Panc1 (cell line): ENCODE measurements at regions not wholly inside any gene's neighbourhood (a gene's known extent, or its start where the extent isn't known, plus 50 kb on each side); places are given as distances from the start of the nearest gene placed in this dataset.

ENCODE experiments used
- ATAC-seq: fragments of 200-7000 bp; cut with Tn5 transposase; 2 replicates; pipeline ENCODE4 v1.9.1; 2020; ENCODE audit warnings: mild to moderate bottlenecking, moderate library complexity
- BruUV-seq: library from RNA; stranded (reverse); fragments of 400-500 nt; replicated peaks from 2 replicates; lab custom pipeline; 2021; lab: Mats Ljungman, UMichigan
- CTCF ChIA-PET: fragments of 300-600 bp; sonication (Branson Sonifier 250); formaldehyde crosslinking; loops from one replicate; lab custom pipeline; 2022; ENCODE audit warnings: antibody characterized with exemption; lab: Charles Lee
- POLR2A ChIA-PET: fragments of 300-600 bp; sonication (Branson Sonifier 250); formaldehyde crosslinking; loops from one replicate; lab custom pipeline; 2022; ENCODE audit warnings: antibody characterized with exemption; lab: Charles Lee
- DNase-seq: peaks from one replicate; pipeline ENCODE4 v3.0.0-alpha.2; 2010; ENCODE audit warnings: low read depth, low spot score
- H3K27ac ChIP-seq: 2 replicates; pipeline ENCODE4 v1.5.1; 2011; ENCODE audit warnings: mild to moderate bottlenecking, low read length, inconsistent platforms
- H3K27me3 ChIP-seq: fragments of 200-500 bp; sonication (Bioruptor generic); 2 replicates; pipeline ENCODE4 v1.6.0; 2014; ENCODE audit warnings: low read length, inconsistent platforms; ENCODE audit not compliant: control insufficient read depth, insufficient read depth
- H3K36me3 ChIP-seq: fragments of 200-500 bp; sonication (Bioruptor generic); 2 replicates; pipeline ENCODE4 v1.5.1; 2014; ENCODE audit warnings: inconsistent platforms, mild to moderate bottlenecking, low read length, moderate library complexity; ENCODE audit not compliant: control insufficient read depth, insufficient read depth
- H3K4me1 ChIP-seq: 2 replicates; pipeline ENCODE4 v1.5.1; 2011; ENCODE audit warnings: inconsistent platforms, mild to moderate bottlenecking, low read length, moderate library complexity; ENCODE audit not compliant: control insufficient read depth, insufficient read depth
- H3K4me3 ChIP-seq, 2 experiments: 2 replicates each; pipeline ENCODE4 v1.5.1; 2011 to 2012; ENCODE audit warnings: low read depth in 2 of 2, low read length in 2 of 2, mild to moderate bottlenecking in 2 of 2, inconsistent platforms in 1 of 2, moderate library complexity in 1 of 2
- H3K9me3 ChIP-seq: fragments of 200-500 bp; sonication (Bioruptor generic); 2 replicates; pipeline ENCODE4 v1.5.1; 2014; ENCODE audit warnings: low read depth, mild to moderate bottlenecking, inconsistent platforms, low read length, moderate library complexity; ENCODE audit not compliant: control insufficient read depth, insufficient read depth
- POLR2AphosphoS5 ChIP-seq: IDR thresholded peaks from 2 replicates; pipeline ENCODE4 v1.6.1; 2012; ENCODE audit warnings: mild to moderate bottlenecking, low read depth, low read length, moderate library complexity
- SIN3A ChIP-seq: IDR thresholded peaks from 2 replicates; pipeline ENCODE4 v1.6.1; 2012; ENCODE audit warnings: low read depth, mild to moderate bottlenecking, low read length, moderate library complexity, borderline replicate concordance; ENCODE audit not compliant: insufficient read depth
- TCF7L2 ChIP-seq: IDR thresholded peaks from 2 replicates; pipeline ENCODE4 v1.6.1; 2011; ENCODE audit warnings: mild to moderate bottlenecking, low read depth, low read length, inconsistent platforms
- in situ Hi-C: cut with HindIII; loops from 2 replicates; pipeline ENCODE4 v1.10.0; 2016; ENCODE audit warnings: low sequenced_read_pairs, low pct_unique_long_range_greater_than_20kb
- intact Hi-C: fragments of 100-400 bp; cut with micrococcal nuclease; formaldehyde crosslinking; loops from one replicate; pipeline ENCODE4 v1.10.0; 2022; ENCODE audit not compliant: unreplicated experiment
- TF ChIP-seq, protein P1 (sequence below): fragments of 450-650 bp; IDR thresholded peaks from 2 replicates; pipeline ENCODE4 v1.5.1; 2017; ENCODE audit warnings: mild to moderate bottlenecking
- TF ChIP-seq, protein P2 (sequence below), 2 experiments: IDR thresholded peaks; 2 replicates each; pipeline ENCODE4 v1.6.1; 2011 to 2012; ENCODE audit warnings: low read depth in 2 of 2, control low read depth in 1 of 2, low read length in 1 of 2, mild to moderate bottlenecking in 1 of 2, moderate library complexity in 1 of 2; ENCODE audit not compliant: insufficient read depth in 1 of 2

DNA sequence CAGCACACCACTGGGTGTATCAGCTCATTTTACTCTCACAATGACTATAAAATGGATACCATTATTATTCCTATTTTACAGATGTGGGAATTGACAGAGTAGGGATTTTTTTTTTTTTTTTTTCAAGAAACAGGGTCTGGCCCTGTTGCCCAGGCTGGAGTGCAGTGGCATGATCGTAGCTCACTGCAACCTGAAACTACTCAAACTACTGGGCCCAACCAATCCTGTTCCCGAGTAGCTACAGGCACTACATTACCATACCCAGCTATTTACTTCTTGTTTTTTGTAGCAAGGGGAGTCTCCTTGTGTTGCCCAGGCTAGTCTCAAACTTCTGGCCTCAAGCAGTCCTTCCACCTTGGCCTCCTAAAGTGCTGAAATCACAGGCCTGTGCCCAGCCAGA, 95.2 kb downstream of the LARP7 start:
- Histone ChIP-seq H3K9me3 (no peaks in the 10 kb centered on the region), H3K27ac (no peak overlapping the region), H3K27me3 (no peaks in the 10 kb centered on the region), H3K4me3 (no peak overlapping the region), H3K4me1 (no peaks in the 10 kb centered on the region), H3K36me3 (no peaks in the 10 kb centered on the region)
- CTCF ChIA-PET, result no interaction called here
- TF ChIP-seq TCF7L2, result no peak
- TF ChIP-seq POLR2AphosphoS5, result no peak
- TF ChIP-seq, protein P1, sequence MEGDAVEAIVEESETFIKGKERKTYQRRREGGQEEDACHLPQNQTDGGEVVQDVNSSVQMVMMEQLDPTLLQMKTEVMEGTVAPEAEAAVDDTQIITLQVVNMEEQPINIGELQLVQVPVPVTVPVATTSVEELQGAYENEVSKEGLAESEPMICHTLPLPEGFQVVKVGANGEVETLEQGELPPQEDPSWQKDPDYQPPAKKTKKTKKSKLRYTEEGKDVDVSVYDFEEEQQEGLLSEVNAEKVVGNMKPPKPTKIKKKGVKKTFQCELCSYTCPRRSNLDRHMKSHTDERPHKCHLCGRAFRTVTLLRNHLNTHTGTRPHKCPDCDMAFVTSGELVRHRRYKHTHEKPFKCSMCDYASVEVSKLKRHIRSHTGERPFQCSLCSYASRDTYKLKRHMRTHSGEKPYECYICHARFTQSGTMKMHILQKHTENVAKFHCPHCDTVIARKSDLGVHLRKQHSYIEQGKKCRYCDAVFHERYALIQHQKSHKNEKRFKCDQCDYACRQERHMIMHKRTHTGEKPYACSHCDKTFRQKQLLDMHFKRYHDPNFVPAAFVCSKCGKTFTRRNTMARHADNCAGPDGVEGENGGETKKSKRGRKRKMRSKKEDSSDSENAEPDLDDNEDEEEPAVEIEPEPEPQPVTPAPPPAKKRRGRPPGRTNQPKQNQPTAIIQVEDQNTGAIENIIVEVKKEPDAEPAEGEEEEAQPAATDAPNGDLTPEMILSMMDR, result no peak
- TF ChIP-seq, protein P2, sequence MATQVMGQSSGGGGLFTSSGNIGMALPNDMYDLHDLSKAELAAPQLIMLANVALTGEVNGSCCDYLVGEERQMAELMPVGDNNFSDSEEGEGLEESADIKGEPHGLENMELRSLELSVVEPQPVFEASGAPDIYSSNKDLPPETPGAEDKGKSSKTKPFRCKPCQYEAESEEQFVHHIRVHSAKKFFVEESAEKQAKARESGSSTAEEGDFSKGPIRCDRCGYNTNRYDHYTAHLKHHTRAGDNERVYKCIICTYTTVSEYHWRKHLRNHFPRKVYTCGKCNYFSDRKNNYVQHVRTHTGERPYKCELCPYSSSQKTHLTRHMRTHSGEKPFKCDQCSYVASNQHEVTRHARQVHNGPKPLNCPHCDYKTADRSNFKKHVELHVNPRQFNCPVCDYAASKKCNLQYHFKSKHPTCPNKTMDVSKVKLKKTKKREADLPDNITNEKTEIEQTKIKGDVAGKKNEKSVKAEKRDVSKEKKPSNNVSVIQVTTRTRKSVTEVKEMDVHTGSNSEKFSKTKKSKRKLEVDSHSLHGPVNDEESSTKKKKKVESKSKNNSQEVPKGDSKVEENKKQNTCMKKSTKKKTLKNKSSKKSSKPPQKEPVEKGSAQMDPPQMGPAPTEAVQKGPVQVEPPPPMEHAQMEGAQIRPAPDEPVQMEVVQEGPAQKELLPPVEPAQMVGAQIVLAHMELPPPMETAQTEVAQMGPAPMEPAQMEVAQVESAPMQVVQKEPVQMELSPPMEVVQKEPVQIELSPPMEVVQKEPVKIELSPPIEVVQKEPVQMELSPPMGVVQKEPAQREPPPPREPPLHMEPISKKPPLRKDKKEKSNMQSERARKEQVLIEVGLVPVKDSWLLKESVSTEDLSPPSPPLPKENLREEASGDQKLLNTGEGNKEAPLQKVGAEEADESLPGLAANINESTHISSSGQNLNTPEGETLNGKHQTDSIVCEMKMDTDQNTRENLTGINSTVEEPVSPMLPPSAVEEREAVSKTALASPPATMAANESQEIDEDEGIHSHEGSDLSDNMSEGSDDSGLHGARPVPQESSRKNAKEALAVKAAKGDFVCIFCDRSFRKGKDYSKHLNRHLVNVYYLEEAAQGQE (IDR thresholded peaks at IDR 0.05; ENCODE audit: insufficient read depth in 1 of 2, low read depth in 2 of 2, low read length in 1 of 2), result no peak
- no peak for ATAC-seq
- in situ Hi-C loops (no loop called here), intact Hi-C loops (no loop called here)
- no peak for DNase-seq
- no TSS peak for BruUV-seq
- POLR2A ChIA-PET, result no interaction called here

DNA sequence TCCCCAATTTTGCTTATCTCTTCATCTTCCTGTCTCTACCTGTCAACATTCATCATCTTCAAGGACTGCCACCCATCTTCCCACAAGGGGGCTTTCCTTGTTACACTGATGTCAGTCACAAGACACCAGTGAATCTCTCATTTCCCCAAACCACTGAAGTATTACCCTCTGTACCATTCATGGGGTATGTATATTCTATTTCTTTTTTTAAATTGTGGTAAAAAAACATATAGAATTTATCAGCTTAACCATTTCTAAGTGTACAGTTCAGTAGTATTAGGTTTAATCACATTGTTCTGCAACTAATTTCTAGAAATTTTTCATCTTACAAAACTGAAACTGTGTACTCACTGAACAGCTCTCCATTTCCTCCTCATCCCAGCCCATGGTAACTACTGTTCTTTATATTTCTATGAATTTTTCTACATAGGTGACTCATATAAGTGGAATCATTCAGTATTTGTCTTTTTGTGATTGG, 98.6 kb downstream of the LARP7 start:
- H3K4me1 ChIP-seq, result no peaks in the 10 kb centered on the region
- intact Hi-C loops (no loop called here), in situ Hi-C loops (no loop called here)
- no peaks in the 10 kb centered on the region for H3K36me3 ChIP-seq
- DNase-seq (no peak), ATAC-seq (no peak)
- BruUV-seq, result no TSS peak
- TF ChIP-seq SIN3A, result no peak
- TF ChIP-seq, protein P1, result no peak
- TF ChIP-seq, protein P2 (IDR thresholded peaks at IDR 0.05; ENCODE audit: insufficient read depth in 1 of 2, low read depth in 2 of 2, low read length in 1 of 2), result no peak
- no peak for TF ChIP-seq TCF7L2
- no peak for TF ChIP-seq POLR2AphosphoS5
- no peak overlapping the region for H3K4me3 ChIP-seq
- CTCF ChIA-PET, result no interaction called here
- H3K27ac ChIP-seq, result no peak overlapping the region
- POLR2A ChIA-PET, result no interaction called here
- H3K27me3 ChIP-seq, result no peaks in the 10 kb centered on the region
- H3K9me3 ChIP-seq, result no peaks in the 10 kb centered on the region
